IMR-90 (cell line): ENCODE measurements at regions not wholly inside any gene's neighbourhood (a gene's known extent, or its start where the extent isn't known, plus 50 kb on each side); places are given as distances from the start of the nearest gene placed in this dataset.

ENCODE experiments used
- ATAC-seq: fragments of 200-7000 bp; cut with Tn5 transposase; 2 replicates; pipeline ENCODE4 v1.9.1; 2020; ENCODE audit warnings: low read depth, mild to moderate bottlenecking, moderate library complexity
- BruUV-seq: library from RNA; stranded (reverse); fragments of 400-500 nt; replicated peaks from 2 replicates; lab custom pipeline; 2021; lab: Mats Ljungman, UMichigan
- CTCF ChIA-PET: fragments of 300-600 bp; formaldehyde crosslinking; extraction: SDS; loops from one replicate; lab custom pipeline; 2021; ENCODE audit warnings: antibody characterized with exemption; lab: Yijun Ruan, JAX
- POLR2A ChIA-PET: fragments of 300-600 bp; sonication (Branson Sonifier 250); formaldehyde crosslinking; loops from one replicate; lab custom pipeline; 2022; ENCODE audit warnings: antibody characterized with exemption; ENCODE audit not compliant: unreplicated experiment; lab: Charles Lee
- DNase-seq: peaks from one replicate; pipeline ENCODE4 v3.0.0; 2013
- H2AFZ ChIP-seq: replicated peaks from 2 replicates; pipeline ENCODE3; 2013; ENCODE audit warnings: low read length, mild to moderate bottlenecking; ENCODE audit not compliant: poor library complexity
- H2AK5ac ChIP-seq: 2 replicates; pipeline ENCODE4 v1.6.1; 2013; ENCODE audit warnings: low read depth, low read length, inconsistent platforms
- H2AK9ac ChIP-seq: replicated peaks from 2 replicates; pipeline ENCODE3; 2013; ENCODE audit warnings: mild to moderate bottlenecking, low read depth, low read length, moderate library complexity; ENCODE audit not compliant: poor library complexity
- H2BK120ac ChIP-seq: 2 replicates; pipeline ENCODE4 v1.6.1; 2013; ENCODE audit warnings: low read depth, low read length, inconsistent platforms
- H2BK15ac ChIP-seq: 3 replicates; pipeline ENCODE4 v1.6.1; 2013; ENCODE audit warnings: low read depth, low read length, inconsistent platforms
- H2BK20ac ChIP-seq: 2 replicates; pipeline ENCODE4 v1.6.1; 2013; ENCODE audit warnings: low read depth, mild to moderate bottlenecking, inconsistent platforms, low read length, moderate library complexity
- H2BK5ac ChIP-seq: 2 replicates; pipeline ENCODE4 v1.6.1; 2013; ENCODE audit warnings: mild to moderate bottlenecking, low read depth, low read length, inconsistent platforms; ENCODE audit not compliant: poor library complexity, severe bottlenecking
- H3K14ac ChIP-seq: replicated peaks from 2 replicates; pipeline ENCODE4 v1.6.1; 2013; ENCODE audit warnings: low read depth, low read length, inconsistent platforms
- H3K18ac ChIP-seq: 2 replicates; pipeline ENCODE4 v1.6.1; 2013; ENCODE audit warnings: low read depth, low read length, control low read depth
- H3K23ac ChIP-seq: 2 replicates; pipeline ENCODE4 v1.6.1; 2013; ENCODE audit warnings: low read depth, low read length, inconsistent platforms
- H3K27ac ChIP-seq: 2 replicates; pipeline ENCODE4 v1.5.1; 2013; ENCODE audit warnings: mild to moderate bottlenecking, control low read depth, low read length; ENCODE audit not compliant: insufficient read depth
- H3K27me3 ChIP-seq: 2 replicates; pipeline ENCODE4 v1.6.1; 2013; ENCODE audit warnings: low read length; ENCODE audit not compliant: control insufficient read depth, insufficient read depth
- H3K36me3 ChIP-seq: 2 replicates; pipeline ENCODE4 v1.6.1; 2013; ENCODE audit warnings: low read length, mixed read lengths; ENCODE audit not compliant: control insufficient read depth, insufficient read depth
- H3K4ac ChIP-seq: 2 replicates; pipeline ENCODE4 v1.6.1; 2013; ENCODE audit warnings: low read depth, low read length, inconsistent platforms
- H3K4me1 ChIP-seq: 2 replicates; pipeline ENCODE4 v1.6.1; 2013; ENCODE audit warnings: low read length, mixed read lengths; ENCODE audit not compliant: control insufficient read depth, insufficient read depth
- H3K4me2 ChIP-seq: 2 replicates; pipeline ENCODE4 v1.6.1; 2013; ENCODE audit warnings: low read depth, mild to moderate bottlenecking, control low read depth, low read length, moderate library complexity
- H3K4me3 ChIP-seq: 2 replicates; pipeline ENCODE4 v1.5.1; 2013; ENCODE audit warnings: low read depth, mild to moderate bottlenecking, control low read depth, low read length, moderate library complexity; ENCODE audit not compliant: insufficient read depth
- H3K56ac ChIP-seq: 2 replicates; pipeline ENCODE4 v1.6.1; 2013; ENCODE audit warnings: low read length, inconsistent platforms; ENCODE audit not compliant: insufficient read depth; ENCODE audit errors: extremely low read depth
- H3K79me1 ChIP-seq, 2 experiments: 2 replicates each; pipeline ENCODE4 v1.6.1; 2013; ENCODE audit warnings: low read length in 2 of 2, inconsistent platforms in 1 of 2, low read depth in 1 of 2
- H3K9ac ChIP-seq: 2 replicates; pipeline ENCODE4 v1.6.1; 2013; ENCODE audit warnings: low read depth, low read length, control low read depth
- H3K9me1 ChIP-seq: 2 replicates; pipeline ENCODE4 v1.6.1; 2013; ENCODE audit warnings: low read length, inconsistent platforms; ENCODE audit not compliant: insufficient read depth
- H3K9me3 ChIP-seq: 2 replicates; pipeline ENCODE4 v1.6.1; 2013; ENCODE audit warnings: low read length; ENCODE audit not compliant: control insufficient read depth, insufficient read depth
- H4K20me1 ChIP-seq: 2 replicates; pipeline ENCODE4 v1.6.1; 2013; ENCODE audit warnings: low read length, inconsistent platforms; ENCODE audit not compliant: insufficient read depth
- H4K5ac ChIP-seq: 2 replicates; pipeline ENCODE4 v1.6.1; 2013; ENCODE audit warnings: mild to moderate bottlenecking, low read depth, low read length, control low read depth
- H4K8ac ChIP-seq, 2 experiments: 2 replicates each; pipeline ENCODE4 v1.6.1; 2013; ENCODE audit warnings: low read depth in 2 of 2, low read length in 2 of 2, control low read depth in 1 of 2, inconsistent platforms in 1 of 2
- H4K91ac ChIP-seq: 2 replicates; pipeline ENCODE4 v1.6.1; 2013; ENCODE audit warnings: low read depth, low read length, inconsistent platforms; ENCODE audit not compliant: insufficient read depth
- BHLHE40 ChIP-seq: fragments of 150-350 bp; IDR thresholded peaks from 2 replicates; pipeline ENCODE4 v1.6.1; 2016; ENCODE audit warnings: mild to moderate bottlenecking, low read depth, low read length
- CEBPB ChIP-seq: IDR thresholded peaks from 2 replicates; pipeline ENCODE4 v1.6.1; 2012; ENCODE audit warnings: low read depth, low read length, improper control_type of control experiment
- MAFK ChIP-seq: IDR thresholded peaks from 2 replicates; pipeline ENCODE4 v1.6.1; 2012; ENCODE audit warnings: low read depth, low read length, improper control_type of control experiment
- MAZ ChIP-seq: IDR thresholded peaks from 2 replicates; pipeline ENCODE4 v1.6.1; 2012; ENCODE audit warnings: low read depth, mild to moderate bottlenecking, low read length, improper control_type of control experiment, moderate library complexity, borderline replicate concordance
- MXI1 ChIP-seq: IDR thresholded peaks from 2 replicates; pipeline ENCODE4 v1.6.1; 2012; ENCODE audit warnings: low read depth, mild to moderate bottlenecking, low read length, moderate library complexity, borderline replicate concordance
- NFE2L2 ChIP-seq: fragments of 150-350 bp; IDR thresholded peaks from 2 replicates; pipeline ENCODE4 v1.6.1; 2016; ENCODE audit warnings: low read depth, mild to moderate bottlenecking, low read length
- POLR2A ChIP-seq: IDR thresholded peaks from 2 replicates; pipeline ENCODE4 v1.6.1; 2012; ENCODE audit warnings: mild to moderate bottlenecking, low read depth, low read length
- RAD21 ChIP-seq: IDR thresholded peaks from 2 replicates; pipeline ENCODE4 v1.6.1; 2012; ENCODE audit warnings: low read length, improper control_type of control experiment
- SMC3 ChIP-seq: fragments of 150-350 bp; IDR thresholded peaks from 2 replicates; pipeline ENCODE4 v1.6.1; 2016; ENCODE audit warnings: low read depth, mild to moderate bottlenecking, antibody characterized with exemption, low read length, moderate library complexity
- WGBS, 2 experiments: methylation state at CpG; one replicate each; pipeline versions ENCODE4 v1.1.5 to v1.1.7; 2013; ENCODE audit warnings: missing lambda C conversion rate in 2 of 2; ENCODE audit not compliant: insufficient read length in 1 of 2; ENCODE audit errors: extremely low coverage in 2 of 2; 5-methylcytosine and 5-hydroxymethylcytosine counted together
- dilution Hi-C: fragments of 300-500 bp; cut with HindIII; formaldehyde crosslinking; loops from one replicate; pipeline ENCODE4 v1.14.3; 2018; ENCODE audit warnings: low sequenced_read_pairs; ENCODE audit not compliant: unreplicated experiment
- in situ Hi-C: fragments of 300-500 bp; cut with MboI; formaldehyde crosslinking; loops from 3 replicates; pipeline ENCODE4 v1.14.3; 2019; ENCODE audit warnings: low sequenced_read_pairs, inconsistent platforms, mixed read lengths
- intact Hi-C: fragments of 100-400 bp; cut with micrococcal nuclease; formaldehyde crosslinking; loops from 2 replicates; pipeline ENCODE4 v1.10.0; 2022
- TF ChIP-seq, protein P1 (sequence below): fragments of 150-350 bp; IDR thresholded peaks from 2 replicates; pipeline ENCODE4 v1.6.1; 2017; ENCODE audit warnings: mild to moderate bottlenecking, antibody characterized with exemption, low read length, low read depth
- TF ChIP-seq, protein P2 (sequence below): fragments of 150-350 bp; IDR thresholded peaks from 2 replicates; pipeline ENCODE4 v1.6.1; 2016; ENCODE audit warnings: low read depth, mild to moderate bottlenecking, low read length, moderate library complexity, borderline replicate concordance
- TF ChIP-seq, protein P3 (sequence below): conservative IDR thresholded peaks from 2 replicates; pipeline ENCODE4 v1.5.1; 2012; ENCODE audit warnings: mild to moderate bottlenecking, low read depth, low read length, improper control_type of control experiment

DNA sequence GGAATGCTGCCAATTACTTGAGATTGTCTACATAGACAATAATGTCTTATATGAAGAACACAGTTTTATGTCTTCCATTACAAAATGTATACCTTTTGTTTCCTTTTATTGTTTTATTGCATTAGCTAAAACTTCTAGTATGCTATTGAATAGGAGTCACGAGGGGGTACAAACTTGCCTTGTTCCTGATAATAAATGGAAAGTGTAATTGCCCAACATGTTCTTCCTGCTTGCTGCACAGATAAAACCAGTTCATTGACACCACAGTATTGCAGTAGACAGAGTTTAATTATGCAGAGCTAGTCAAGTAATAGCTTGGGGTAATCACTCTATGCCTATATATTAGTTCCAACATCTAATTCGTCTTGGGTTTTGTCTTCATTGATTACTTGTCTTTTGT, 1276.2 kb upstream of the NRXN1 start:
- H2BK120ac ChIP-seq = no peak overlapping the region
- no peak for ATAC-seq
- no peak overlapping the region for H2BK5ac ChIP-seq
- dilution Hi-C loops (no loop called here), in situ Hi-C loops (no loop called here), intact Hi-C loops (no loop called here)
- H2AFZ ChIP-seq = no peak overlapping the region
- H3K9me3 ChIP-seq = no peaks in the 10 kb centered on the region; the same call in 1 of the 2 replicates
- no peak overlapping the region for H3K4me3 ChIP-seq
- no peak overlapping the region for H2BK15ac ChIP-seq
- no peak overlapping the region for H2AK9ac ChIP-seq
- ChIA-PET CTCF (no interaction called here), POLR2A (no interaction called here)
- no peaks in the 10 kb centered on the region for H3K79me1 ChIP-seq
- WGBS, 2 experiments = no CpG with 5 or more reads among the region's 2 CpGs
- no peak overlapping the region for H3K56ac ChIP-seq
- BruUV-seq = no TSS peak
- no peaks in the 10 kb centered on the region for H4K20me1 ChIP-seq
- H3K14ac ChIP-seq = no peak overlapping the region
- H3K9me1 ChIP-seq = no peaks in the 10 kb centered on the region
- no peak overlapping the region for H2BK20ac ChIP-seq
- no peak overlapping the region for H4K8ac ChIP-seq
- no peak overlapping the region for H2AK5ac ChIP-seq
- no peaks in the 10 kb centered on the region for H3K27me3 ChIP-seq
- no peak overlapping the region for H3K4me2 ChIP-seq
- H3K4me1 ChIP-seq = no peaks in the 10 kb centered on the region
- no peak overlapping the region for H4K91ac ChIP-seq
- DNase-seq = no peak
- no peak overlapping the region for H3K9ac ChIP-seq
- H3K36me3 ChIP-seq = no peaks in the 10 kb centered on the region
- H3K23ac ChIP-seq = no peak overlapping the region
- H3K27ac ChIP-seq = no peak overlapping the region
- no peak overlapping the region for H4K5ac ChIP-seq
- no peak overlapping the region for H3K4ac ChIP-seq
- no peak overlapping the region for H3K18ac ChIP-seq
- TF ChIP-seq, protein P1, sequence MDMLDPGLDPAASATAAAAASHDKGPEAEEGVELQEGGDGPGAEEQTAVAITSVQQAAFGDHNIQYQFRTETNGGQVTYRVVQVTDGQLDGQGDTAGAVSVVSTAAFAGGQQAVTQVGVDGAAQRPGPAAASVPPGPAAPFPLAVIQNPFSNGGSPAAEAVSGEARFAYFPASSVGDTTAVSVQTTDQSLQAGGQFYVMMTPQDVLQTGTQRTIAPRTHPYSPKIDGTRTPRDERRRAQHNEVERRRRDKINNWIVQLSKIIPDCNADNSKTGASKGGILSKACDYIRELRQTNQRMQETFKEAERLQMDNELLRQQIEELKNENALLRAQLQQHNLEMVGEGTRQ = no peak
- TF ChIP-seq RAD21 (no peak), MAFK (no peak), MXI1 (no peak), BHLHE40 (no peak), CEBPB (no peak), POLR2A (no peak), SMC3 (no peak), NFE2L2 (no peak), MAZ (no peak)
- TF ChIP-seq, protein P2, sequence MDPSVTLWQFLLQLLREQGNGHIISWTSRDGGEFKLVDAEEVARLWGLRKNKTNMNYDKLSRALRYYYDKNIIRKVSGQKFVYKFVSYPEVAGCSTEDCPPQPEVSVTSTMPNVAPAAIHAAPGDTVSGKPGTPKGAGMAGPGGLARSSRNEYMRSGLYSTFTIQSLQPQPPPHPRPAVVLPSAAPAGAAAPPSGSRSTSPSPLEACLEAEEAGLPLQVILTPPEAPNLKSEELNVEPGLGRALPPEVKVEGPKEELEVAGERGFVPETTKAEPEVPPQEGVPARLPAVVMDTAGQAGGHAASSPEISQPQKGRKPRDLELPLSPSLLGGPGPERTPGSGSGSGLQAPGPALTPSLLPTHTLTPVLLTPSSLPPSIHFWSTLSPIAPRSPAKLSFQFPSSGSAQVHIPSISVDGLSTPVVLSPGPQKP = no peak
- TF ChIP-seq, protein P3, sequence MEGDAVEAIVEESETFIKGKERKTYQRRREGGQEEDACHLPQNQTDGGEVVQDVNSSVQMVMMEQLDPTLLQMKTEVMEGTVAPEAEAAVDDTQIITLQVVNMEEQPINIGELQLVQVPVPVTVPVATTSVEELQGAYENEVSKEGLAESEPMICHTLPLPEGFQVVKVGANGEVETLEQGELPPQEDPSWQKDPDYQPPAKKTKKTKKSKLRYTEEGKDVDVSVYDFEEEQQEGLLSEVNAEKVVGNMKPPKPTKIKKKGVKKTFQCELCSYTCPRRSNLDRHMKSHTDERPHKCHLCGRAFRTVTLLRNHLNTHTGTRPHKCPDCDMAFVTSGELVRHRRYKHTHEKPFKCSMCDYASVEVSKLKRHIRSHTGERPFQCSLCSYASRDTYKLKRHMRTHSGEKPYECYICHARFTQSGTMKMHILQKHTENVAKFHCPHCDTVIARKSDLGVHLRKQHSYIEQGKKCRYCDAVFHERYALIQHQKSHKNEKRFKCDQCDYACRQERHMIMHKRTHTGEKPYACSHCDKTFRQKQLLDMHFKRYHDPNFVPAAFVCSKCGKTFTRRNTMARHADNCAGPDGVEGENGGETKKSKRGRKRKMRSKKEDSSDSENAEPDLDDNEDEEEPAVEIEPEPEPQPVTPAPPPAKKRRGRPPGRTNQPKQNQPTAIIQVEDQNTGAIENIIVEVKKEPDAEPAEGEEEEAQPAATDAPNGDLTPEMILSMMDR = no peak
